GM21390 (cell line): ENCODE measurements at regions not wholly inside any gene's neighbourhood (a gene's known extent, or its start where the extent isn't known, plus 50 kb on each side); places are given as distances from the start of the nearest gene placed in this dataset.

Experiments used
- ATAC-seq: cut with Tn5 transposase; IDR thresholded peaks from one replicate; pipeline ENCODE4 v1.9.1; 2021; ENCODE audit not compliant: unreplicated experiment

GRCh38 chr13:76459863-76460262, 426.3 kb downstream of the KCTD12 start:
- no peak for ATAC-seq

GRCh38 chr13:76455960-76456359, 430.2 kb downstream of the KCTD12 start:
- no peak for ATAC-seq

- no peak for ATAC-seq
These were observed 431.2 kb downstream of the KCTD12 start for GRCh38 chr13:76454991-76455390.

GRCh38 chr13:76449716-76450115, 436.5 kb downstream of the KCTD12 start:
- no peak for ATAC-seq

GRCh38 chr13:76446191-76446590, 440.0 kb downstream of the KCTD12 start:
- no peak for ATAC-seq

GRCh38 chr13:76440568-76440967, 445.6 kb downstream of the KCTD12 start:
- peak; percentile 94 for ATAC-seq

GRCh38 chr13:76439546-76439945, 446.7 kb downstream of the KCTD12 start:
- no peak for ATAC-seq

- no peak for ATAC-seq
These were observed 448.2 kb downstream of the KCTD12 start for GRCh38 chr13:76438050-76438449.

GRCh38 chr13:76425935-76426334, 460.3 kb downstream of the KCTD12 start:
- no peak for ATAC-seq

GRCh38 chr13:76421011-76421410, 465.2 kb downstream of the KCTD12 start:
- no peak for ATAC-seq

- no peak for ATAC-seq
These were observed 467.8 kb downstream of the KCTD12 start for GRCh38 chr13:76418404-76418803.

GRCh38 chr13:76414320-76414719, 471.9 kb downstream of the KCTD12 start:
- no peak for ATAC-seq

GRCh38 chr13:76406243-76406642, 480.0 kb downstream of the KCTD12 start:
- ATAC-seq, result no peak

- ATAC-seq, result no peak
These were observed 487.8 kb downstream of the KCTD12 start for GRCh38 chr13:76398425-76398824.

GRCh38 chr13:76397413-76397812, 488.8 kb downstream of the KCTD12 start:
- no peak for ATAC-seq

- ATAC-seq, result no peak
These were observed 496.9 kb downstream of the KCTD12 start for GRCh38 chr13:76389321-76389720.

GRCh38 chr13:76387566-76387965, 498.6 kb downstream of the KCTD12 start:
- no peak for ATAC-seq

GRCh38 chr13:76386321-76386720, 499.9 kb downstream of the KCTD12 start:
- ATAC-seq, result no peak

GRCh38 chr13:76385586-76385985, 500.6 kb downstream of the KCTD12 start:
- no peak for ATAC-seq

GRCh38 chr13:76383676-76384461, 502.3 kb downstream of the KCTD12 start:
- ATAC-seq, result no peak

GRCh38 chr13:76380446-76381065, 505.6 kb downstream of the KCTD12 start:
- no peak for ATAC-seq

- no peak for ATAC-seq
These were observed 506.7 kb downstream of the KCTD12 start for GRCh38 chr13:76379341-76380105.
